GM19035 (cell line): ENCODE measurements at regions not wholly inside any gene's neighbourhood (a gene's known extent, or its start where the extent isn't known, plus 50 kb on each side); places are given as distances from the start of the nearest gene placed in this dataset.

Source experiments
- ATAC-seq: cut with Tn5 transposase; IDR thresholded peaks from one replicate; pipeline ENCODE4 v1.9.1; 2021; ENCODE audit not compliant: unreplicated experiment

GRCh38 chr4:166259081-166259480 is 386.0 kb downstream of the TLL1 start:
- ATAC-seq: no peak

GRCh38 chr4:166274136-166274761 is 401.2 kb downstream of the TLL1 start:
- no peak for ATAC-seq

GRCh38 chr4:166274775-166275174 is 401.7 kb downstream of the TLL1 start:
- no peak for ATAC-seq

GRCh38 chr4:166277401-166277800 is 404.4 kb downstream of the TLL1 start:
- no peak for ATAC-seq

GRCh38 chr4:166277853-166278252 is 404.8 kb downstream of the TLL1 start:
- ATAC-seq: no peak

GRCh38 chr4:166279261-166279660 is 406.2 kb downstream of the TLL1 start:
- ATAC-seq: no peak

- ATAC-seq: no peak
These were observed 407.6 kb downstream of the TLL1 start for GRCh38 chr4:166280642-166281041.

GRCh38 chr4:166282081-166282770 is 409.2 kb downstream of the TLL1 start:
- no peak for ATAC-seq

- ATAC-seq: no peak
These were observed 411.2 kb downstream of the TLL1 start for GRCh38 chr4:166284221-166284620.

GRCh38 chr4:166290426-166290825 is 417.4 kb downstream of the TLL1 start:
- ATAC-seq: no peak

GRCh38 chr4:166293556-166293955 is 420.5 kb downstream of the TLL1 start:
- no peak for ATAC-seq

GRCh38 chr4:166301266-166301665 is 428.2 kb downstream of the TLL1 start:
- ATAC-seq: no peak

- no peak for ATAC-seq
These were observed 435.6 kb downstream of the TLL1 start for GRCh38 chr4:166308647-166309046.

GRCh38 chr4:166309286-166309685 is 436.2 kb downstream of the TLL1 start:
- ATAC-seq: no peak

- ATAC-seq: no peak
These were observed 438.1 kb downstream of the TLL1 start for GRCh38 chr4:166311169-166311568.

- ATAC-seq: no peak
These were observed 439.1 kb downstream of the TLL1 start for GRCh38 chr4:166312166-166312565.

- ATAC-seq: no peak
These were observed 441.9 kb downstream of the TLL1 start for GRCh38 chr4:166314902-166315301.

GRCh38 chr4:166315721-166316467 is 442.9 kb downstream of the TLL1 start:
- no peak for ATAC-seq

GRCh38 chr4:166318810-166319525 is 445.9 kb downstream of the TLL1 start:
- ATAC-seq: no peak

- no peak for ATAC-seq
These were observed 450.2 kb downstream of the TLL1 start for GRCh38 chr4:166323250-166323649.

- no peak for ATAC-seq
These were observed 451.3 kb downstream of the TLL1 start for GRCh38 chr4:166324321-166324720.
